Vagina (tissue), 2 donors: ENCODE measurements at regions not wholly inside any gene's neighbourhood (a gene's known extent, or its start where the extent isn't known, plus 50 kb on each side); places are given as distances from the start of the nearest gene placed in this dataset.

Source experiments
- DNase-seq, 2 donors: peaks; one replicate each; pipeline ENCODE4 v3.0.0-alpha.2; 2017; ENCODE audit errors: extremely low spot score in 2 of 2
- H3K27ac ChIP-seq: fragments of 200-600 bp; sonication (generic); one replicate; pipeline ENCODE4 v1.5.1; 2019
- H3K27me3 ChIP-seq: fragments of 200-600 bp; sonication (generic); one replicate; pipeline ENCODE4 v1.5.1; 2019
- H3K36me3 ChIP-seq, 2 donors: fragments of 200-600 bp; sonication (generic); one replicate each; pipeline ENCODE4 v1.5.1; 2017 to 2019
- H3K4me1 ChIP-seq: fragments of 200-600 bp; sonication (generic); one replicate; pipeline ENCODE4 v1.5.1; 2019
- H3K4me3 ChIP-seq, 2 donors: fragments of 200-600 bp; sonication (generic); 1 replicate in 1 of 2; 2 replicates in 1 of 2; pipeline ENCODE4 v1.5.1; 2016 to 2019
- H3K9me3 ChIP-seq: fragments of 200-600 bp; sonication (generic); one replicate; pipeline ENCODE4 v1.5.1; 2019
- CTCF ChIP-seq, 3 experiments: fragments of 450-650 bp in 2 of 3; fragments of 200-600 bp in 1 of 3; sonication (generic) in 1 of 3; IDR thresholded peaks; one replicate each; pipeline ENCODE4 v1.5.1; 2017 to 2019; ENCODE audit warnings: antibody characterized with exemption in 3 of 3, mild to moderate bottlenecking in 2 of 3, moderate library complexity in 2 of 3
- POLR2A ChIP-seq, 2 donors: fragments of 450-650 bp; IDR thresholded peaks; one replicate each; pipeline ENCODE4 v1.6.1; 2017; ENCODE audit warnings: antibody characterized with exemption in 2 of 2, mild to moderate bottlenecking in 2 of 2, moderate library complexity in 2 of 2
- POLR2AphosphoS5 ChIP-seq, 2 donors: sonication (generic); formaldehyde crosslinking; IDR thresholded peaks; one replicate each; pipeline ENCODE4 v1.9.0; 2017; ENCODE audit warnings: antibody characterized with exemption in 2 of 2, mild to moderate bottlenecking in 2 of 2, low read depth in 1 of 2; ENCODE audit not compliant: insufficient read depth in 1 of 2
- intact Hi-C: fragments of 100-400 bp; cut with DNase I; formaldehyde crosslinking; loops from one replicate; pipeline ENCODE4 v1.15.1; 2023

- intact Hi-C loops, result no loop called here
- DNase-seq, result no peak
- no peak overlapping the region for H3K27ac ChIP-seq
Measured at GRCh38 chr4:128583753-128584712, 225.5 kb upstream of the JADE1 start.

GRCh38 chr4:128582427-128582870, 227.1 kb upstream of the JADE1 start:
- no peak for TF ChIP-seq CTCF (IDR thresholded peaks at IDR 0.05)
- no peak for TF ChIP-seq POLR2AphosphoS5 (IDR thresholded peaks at IDR 0.05; ENCODE audit: insufficient read depth in 1 of 2, low read depth in 1 of 2)
- H3K27ac ChIP-seq, result no peak overlapping the region
- H3K4me1 ChIP-seq, result no peaks in the 10 kb centered on the region
- H3K36me3 ChIP-seq, result no peaks in the 10 kb centered on the region
- intact Hi-C loops, result no loop called here
- DNase-seq, result no peak
- no peaks in the 10 kb centered on the region for H3K9me3 ChIP-seq
- H3K4me3 ChIP-seq, result no peak overlapping the region
- H3K27me3 ChIP-seq, result no peaks in the 10 kb centered on the region

More at GRCh38 chr4:128583753-128584712, 225.5 kb upstream of the JADE1 start:
- no peaks in the 10 kb centered on the region for H3K9me3 ChIP-seq
- no peaks in the 10 kb centered on the region for H3K27me3 ChIP-seq
- no peaks in the 10 kb centered on the region for H3K36me3 ChIP-seq
- no peak for TF ChIP-seq POLR2AphosphoS5 (IDR thresholded peaks at IDR 0.05; ENCODE audit: insufficient read depth in 1 of 2, low read depth in 1 of 2)
- TF ChIP-seq CTCF (IDR thresholded peaks at IDR 0.05), result no peak
- TF ChIP-seq POLR2A (IDR thresholded peaks at IDR 0.05), result no peak
- H3K4me3 ChIP-seq, result no peak overlapping the region
- no peaks in the 10 kb centered on the region for H3K4me1 ChIP-seq

- Histone ChIP-seq H3K9me3 (no peaks in the 10 kb centered on the region), H3K27me3 (no peaks in the 10 kb centered on the region), H3K4me1 (no peaks in the 10 kb centered on the region), H3K36me3 (no peaks in the 10 kb centered on the region), H3K4me3 (no peak overlapping the region), H3K27ac (no peak overlapping the region)
- TF ChIP-seq POLR2A (IDR thresholded peaks at IDR 0.05), result no peak
- TF ChIP-seq CTCF (IDR thresholded peaks at IDR 0.05), result no peak
- no peak for TF ChIP-seq POLR2AphosphoS5 (IDR thresholded peaks at IDR 0.05; ENCODE audit: insufficient read depth in 1 of 2, low read depth in 1 of 2)
- intact Hi-C loops, result loop anchor here (10.0 kb wide), 1 partner anchor 115 kb away; no protein-coding TSS in a partner anchor
- DNase-seq, result no peak
Measured at GRCh38 chr4:128579154-128579853, 230.2 kb upstream of the JADE1 start.

- intact Hi-C loops, result loop anchor here (5.0 to 10.0 kb wide), 2 partner anchors 83 to 110 kb away; no protein-coding TSS in a partner anchor
- H3K27ac ChIP-seq, result no peak overlapping the region
- no peak overlapping the region for H3K4me3 ChIP-seq
- no peak for DNase-seq
- no peaks in the 10 kb centered on the region for H3K27me3 ChIP-seq
- no peaks in the 10 kb centered on the region for H3K9me3 ChIP-seq
- H3K36me3 ChIP-seq, result no peaks in the 10 kb centered on the region
- TF ChIP-seq CTCF (IDR thresholded peaks at IDR 0.05) (peak in 1 of 3 experiments; percentile 28), POLR2AphosphoS5 (IDR thresholded peaks at IDR 0.05; ENCODE audit: insufficient read depth in 1 of 2, low read depth in 1 of 2) (no peak), POLR2A (IDR thresholded peaks at IDR 0.05) (no peak)
- H3K4me1 ChIP-seq, result peaks cover 16% of the 10 kb centered on the region
Measured at GRCh38 chr4:128574706-128575105, 234.8 kb upstream of the JADE1 start.
